ENCODE measurements at regions not wholly inside any gene's neighbourhood (a gene's known extent, or its start where the extent isn't known, plus 50 kb on each side); places are given as distances from the start of the nearest gene placed in this dataset.
"Not testable (repeated sequence)": the region's sequence is repeated elsewhere in the genome, so short reads cannot be mapped to it uniquely, and the experiment has no call there.

- H3K4me1 Mint-ChIP-seq: no peaks in the 10 kb centered on the region
- DNase-seq: no peak
- H3K27me3 Mint-ChIP-seq: no peaks in the 10 kb centered on the region
- H3K9me3 Mint-ChIP-seq: peaks cover 3% of the 10 kb centered on the region
- H3K4me3 Mint-ChIP-seq: no peak overlapping the region
- no peak overlapping the region for H3K27ac Mint-ChIP-seq
- H3K36me3 Mint-ChIP-seq: no peaks in the 10 kb centered on the region
Observed at GRCh38 chr16:5781436-5781835, 683.8 kb upstream of the EEF2KMT start.

GRCh38 chr16:5776876-5777275 is 679.3 kb upstream of the EEF2KMT start:
- Mint-ChIP-seq H3K9me3 (peaks cover 3% of the 10 kb centered on the region), H3K27ac (no peak overlapping the region), H3K4me1 (no peaks in the 10 kb centered on the region), H3K36me3 (no peaks in the 10 kb centered on the region), H3K4me3 (no peak overlapping the region), H3K27me3 (no peaks in the 10 kb centered on the region)
- DNase-seq: no peak

- peaks cover 3% of the 10 kb centered on the region for H3K9me3 Mint-ChIP-seq
- H3K4me1 Mint-ChIP-seq: no peaks in the 10 kb centered on the region
- no peaks in the 10 kb centered on the region for H3K27me3 Mint-ChIP-seq
- no peaks in the 10 kb centered on the region for H3K36me3 Mint-ChIP-seq
- H3K4me3 Mint-ChIP-seq: no peak overlapping the region
- H3K27ac Mint-ChIP-seq: no peak overlapping the region
- no peak for DNase-seq
Observed at GRCh38 chr16:5775916-5776315, 678.3 kb upstream of the EEF2KMT start.

- peaks cover 3% of the 10 kb centered on the region for H3K27me3 Mint-ChIP-seq
- no peaks in the 10 kb centered on the region for H3K36me3 Mint-ChIP-seq
- no peak overlapping the region for H3K27ac Mint-ChIP-seq
- no peak for DNase-seq
- H3K9me3 Mint-ChIP-seq: peaks cover 1% of the 10 kb centered on the region
- H3K4me1 Mint-ChIP-seq: no peaks in the 10 kb centered on the region
- no peak overlapping the region for H3K4me3 Mint-ChIP-seq
Observed at GRCh38 chr16:5770118-5770517, 672.5 kb upstream of the EEF2KMT start.

- H3K4me1 Mint-ChIP-seq: no peaks in the 10 kb centered on the region
Observed at GRCh38 chr16:5769513-5769912, 671.9 kb upstream of the EEF2KMT start.

GRCh38 chr16:5768445-5768844 is 670.9 kb upstream of the EEF2KMT start:
- no peak overlapping the region for H3K4me3 Mint-ChIP-seq
- no peaks in the 10 kb centered on the region for H3K4me1 Mint-ChIP-seq
- no peaks in the 10 kb centered on the region for H3K36me3 Mint-ChIP-seq
- DNase-seq: no peak
- peaks cover 3% of the 10 kb centered on the region for H3K27me3 Mint-ChIP-seq
- no peak overlapping the region for H3K27ac Mint-ChIP-seq
- peaks cover 1% of the 10 kb centered on the region for H3K9me3 Mint-ChIP-seq

More at GRCh38 chr16:5769513-5769912, 671.9 kb upstream of the EEF2KMT start:
- Mint-ChIP-seq H3K9me3 (peaks cover 1% of the 10 kb centered on the region), H3K27ac (no peak overlapping the region), H3K4me3 (no peak overlapping the region), H3K27me3 (peaks cover 3% of the 10 kb centered on the region), H3K36me3 (no peaks in the 10 kb centered on the region)
- no peak for DNase-seq

GRCh38 chr16:5763176-5763575 is 665.6 kb upstream of the EEF2KMT start:
- H3K36me3 Mint-ChIP-seq: no peaks in the 10 kb centered on the region
- no peak overlapping the region for H3K4me3 Mint-ChIP-seq
- H3K27ac Mint-ChIP-seq: no peak overlapping the region
- peaks cover 6% of the 10 kb centered on the region for H3K27me3 Mint-ChIP-seq
- H3K9me3 Mint-ChIP-seq: no peaks in the 10 kb centered on the region
- no peak for DNase-seq
- H3K4me1 Mint-ChIP-seq: no peaks in the 10 kb centered on the region

GRCh38 chr16:5762362-5762761 is 664.8 kb upstream of the EEF2KMT start:
- Mint-ChIP-seq H3K27me3 (peaks cover 6% of the 10 kb centered on the region), H3K4me3 (no peak overlapping the region), H3K4me1 (no peaks in the 10 kb centered on the region), H3K36me3 (no peaks in the 10 kb centered on the region), H3K27ac (no peak overlapping the region), H3K9me3 (no peaks in the 10 kb centered on the region)
- DNase-seq: no peak

GRCh38 chr16:5761592-5761991 is 664.0 kb upstream of the EEF2KMT start:
- DNase-seq: no peak
- no peaks in the 10 kb centered on the region for H3K36me3 Mint-ChIP-seq
- H3K27me3 Mint-ChIP-seq: peaks cover 6% of the 10 kb centered on the region
- no peaks in the 10 kb centered on the region for H3K4me1 Mint-ChIP-seq
- H3K4me3 Mint-ChIP-seq: no peak overlapping the region
- H3K9me3 Mint-ChIP-seq: peaks cover 2% of the 10 kb centered on the region
- H3K27ac Mint-ChIP-seq: no peak overlapping the region

- Mint-ChIP-seq H3K27ac (no peak overlapping the region), H3K36me3 (no peaks in the 10 kb centered on the region), H3K9me3 (peaks cover 2% of the 10 kb centered on the region), H3K27me3 (peaks cover 4% of the 10 kb centered on the region), H3K4me3 (no peak overlapping the region), H3K4me1 (no peaks in the 10 kb centered on the region)
- DNase-seq: no peak
Observed at GRCh38 chr16:5758281-5758680, 660.7 kb upstream of the EEF2KMT start.

- no peak for DNase-seq
- Mint-ChIP-seq H3K4me3 (no peak overlapping the region), H3K36me3 (no peaks in the 10 kb centered on the region), H3K27me3 (peaks cover 10% of the 10 kb centered on the region), H3K4me1 (no peaks in the 10 kb centered on the region), H3K27ac (no peak overlapping the region), H3K9me3 (peaks cover 2% of the 10 kb centered on the region)
Observed at GRCh38 chr16:5756969-5757368, 659.4 kb upstream of the EEF2KMT start.

- no peaks in the 10 kb centered on the region for H3K4me1 Mint-ChIP-seq
- H3K4me3 Mint-ChIP-seq: no peak overlapping the region
- H3K36me3 Mint-ChIP-seq: no peaks in the 10 kb centered on the region
- no peak overlapping the region for H3K27ac Mint-ChIP-seq
- no peak for DNase-seq
- peaks cover 7% of the 10 kb centered on the region for H3K9me3 Mint-ChIP-seq
- H3K27me3 Mint-ChIP-seq: peaks cover 13% of the 10 kb centered on the region
Observed at GRCh38 chr16:5753381-5753780, 655.8 kb upstream of the EEF2KMT start.

- H3K4me3 Mint-ChIP-seq: no peak overlapping the region
- H3K27ac Mint-ChIP-seq: no peak overlapping the region
- H3K4me1 Mint-ChIP-seq: no peaks in the 10 kb centered on the region
- H3K27me3 Mint-ChIP-seq: peaks cover 13% of the 10 kb centered on the region
- peaks cover 13% of the 10 kb centered on the region for H3K9me3 Mint-ChIP-seq
- H3K36me3 Mint-ChIP-seq: no peaks in the 10 kb centered on the region
- no peak for DNase-seq
Observed at GRCh38 chr16:5751216-5751615, 653.6 kb upstream of the EEF2KMT start.

- DNase-seq, H3K4me1 Mint-ChIP-seq, H3K36me3 Mint-ChIP-seq, H3K27ac Mint-ChIP-seq, H3K4me3 Mint-ChIP-seq: not testable (repeated sequence)
- peaks cover 13% of the 10 kb centered on the region for H3K9me3 Mint-ChIP-seq
- peaks cover 13% of the 10 kb centered on the region for H3K27me3 Mint-ChIP-seq
Observed at GRCh38 chr16:5750439-5750838, 652.8 kb upstream of the EEF2KMT start.

- Mint-ChIP-seq H3K4me3 (no peak overlapping the region), H3K9me3 (no peaks in the 10 kb centered on the region), H3K36me3 (no peaks in the 10 kb centered on the region), H3K27me3 (peaks cover 5% of the 10 kb centered on the region), H3K4me1 (no peaks in the 10 kb centered on the region), H3K27ac (no peak overlapping the region)
- no peak for DNase-seq
Observed at GRCh38 chr16:5738586-5738985, 641.0 kb upstream of the EEF2KMT start.

GRCh38 chr16:5736209-5736930 is 638.8 kb upstream of the EEF2KMT start:
- Mint-ChIP-seq H3K27ac (no peak overlapping the region), H3K9me3 (no peaks in the 10 kb centered on the region), H3K27me3 (peaks cover 5% of the 10 kb centered on the region), H3K36me3 (no peaks in the 10 kb centered on the region), H3K4me1 (no peaks in the 10 kb centered on the region), H3K4me3 (no peak overlapping the region)
- DNase-seq: no peak
